ENCODE measurements at regions not wholly inside any gene's neighbourhood (a gene's known extent, or its start where the extent isn't known, plus 50 kb on each side); places are given as distances from the start of the nearest gene placed in this dataset.

GRCh38 chr5:10046676-10047075 lies 203.0 kb downstream of the ATPSCKMT start:
- H3K9me3 Mint-ChIP-seq, result peaks cover 20 to 29% of the 10 kb centered on the region in 2 experiments
- H3K9me3 ChIP-seq (ENCODE audit: control insufficient read depth, low read depth, low read length), result peaks cover 9% of the 10 kb centered on the region
- DNase-seq, result no peak
- no peak overlapping the region; a peak in 1 of 5 replicates for H3K4me3 Mint-ChIP-seq
- no peak overlapping the region for H4K5ac ChIP-seq (ENCODE audit: insufficient read length, low read depth, low read length)
- peaks cover 3% of the 10 kb centered on the region; the same call in 1 of the 2 replicates for H3K27me3 Mint-ChIP-seq (ENCODE audit: low read depth)
- H3K4me2 ChIP-seq (ENCODE audit: insufficient read depth, insufficient read length, low read length), result no peak overlapping the region
- H4K20me1 ChIP-seq (ENCODE audit: control insufficient read depth, insufficient read depth, insufficient read length), result no peaks in the 10 kb centered on the region
- no peak overlapping the region for H3K9ac ChIP-seq (ENCODE audit: extremely low read depth, insufficient read length, low read length)
- H3K23ac ChIP-seq (ENCODE audit: insufficient read length, low read depth, low read length), result no peak overlapping the region
- H3T11ph ChIP-seq (ENCODE audit: low read length), result no peak overlapping the region
- no peak overlapping the region for H2AK5ac ChIP-seq (ENCODE audit: insufficient read length, low read length)
- H4K8ac ChIP-seq (replicated peaks; ENCODE audit: insufficient read length, low read depth, low read length), result no peak overlapping the region
- TF ChIP-seq, protein P1, sequence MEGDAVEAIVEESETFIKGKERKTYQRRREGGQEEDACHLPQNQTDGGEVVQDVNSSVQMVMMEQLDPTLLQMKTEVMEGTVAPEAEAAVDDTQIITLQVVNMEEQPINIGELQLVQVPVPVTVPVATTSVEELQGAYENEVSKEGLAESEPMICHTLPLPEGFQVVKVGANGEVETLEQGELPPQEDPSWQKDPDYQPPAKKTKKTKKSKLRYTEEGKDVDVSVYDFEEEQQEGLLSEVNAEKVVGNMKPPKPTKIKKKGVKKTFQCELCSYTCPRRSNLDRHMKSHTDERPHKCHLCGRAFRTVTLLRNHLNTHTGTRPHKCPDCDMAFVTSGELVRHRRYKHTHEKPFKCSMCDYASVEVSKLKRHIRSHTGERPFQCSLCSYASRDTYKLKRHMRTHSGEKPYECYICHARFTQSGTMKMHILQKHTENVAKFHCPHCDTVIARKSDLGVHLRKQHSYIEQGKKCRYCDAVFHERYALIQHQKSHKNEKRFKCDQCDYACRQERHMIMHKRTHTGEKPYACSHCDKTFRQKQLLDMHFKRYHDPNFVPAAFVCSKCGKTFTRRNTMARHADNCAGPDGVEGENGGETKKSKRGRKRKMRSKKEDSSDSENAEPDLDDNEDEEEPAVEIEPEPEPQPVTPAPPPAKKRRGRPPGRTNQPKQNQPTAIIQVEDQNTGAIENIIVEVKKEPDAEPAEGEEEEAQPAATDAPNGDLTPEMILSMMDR (conservative IDR thresholded peaks at IDR 0.05), result no peak
- no peaks in the 10 kb centered on the region for H3K79me2 ChIP-seq (ENCODE audit: insufficient read depth, low read length)
- H2BK120ac ChIP-seq (ENCODE audit: low read depth, low read length, poor library complexity, severe bottlenecking), result no peak overlapping the region
- no peaks in the 10 kb centered on the region for H3K79me1 ChIP-seq (ENCODE audit: insufficient read depth, low read depth, low read length, poor library complexity, severe bottlenecking)
- H3K4me1 ChIP-seq (ENCODE audit: insufficient read depth, low read length), result no peaks in the 10 kb centered on the region
- H2BK15ac ChIP-seq (ENCODE audit: low read depth, low read length), result no peak overlapping the region
- no peak overlapping the region for H3K56ac ChIP-seq (ENCODE audit: insufficient read length, low read depth, low read length)
- H3K27ac ChIP-seq (ENCODE audit: insufficient read length, low read depth, low read length), result no peak overlapping the region
- H2BK20ac ChIP-seq (ENCODE audit: low read depth, low read length, poor library complexity, severe bottlenecking), result no peak overlapping the region
- no peaks in the 10 kb centered on the region for H3K27me3 ChIP-seq (ENCODE audit: insufficient read depth, low read length)
- H3K4ac ChIP-seq (ENCODE audit: low read depth, low read length), result no peak overlapping the region
- no peak overlapping the region for H4K91ac ChIP-seq (ENCODE audit: insufficient read length, low read depth, low read length)
- H2BK5ac ChIP-seq (ENCODE audit: insufficient read length, low read length), result no peak overlapping the region
- H3K14ac ChIP-seq (ENCODE audit: insufficient read depth, low read length), result no peak overlapping the region
- no peak overlapping the region for H3K18ac ChIP-seq (ENCODE audit: insufficient read length, low read depth, low read length)
- no peaks in the 10 kb centered on the region for H3K23me2 ChIP-seq (ENCODE audit: insufficient read length, low read depth, low read length, poor library complexity, severe bottlenecking)
- WGBS (ENCODE audit: extremely low coverage, insufficient read length, low lambda C conversion rate), result no CpG with 5 or more reads among the region's 7 CpGs
- peak overlapping the region in 2 of 3 experiments; percentile 59 to 63; a peak in 3 of 7 replicates for H3K27ac Mint-ChIP-seq
- H3K36me3 Mint-ChIP-seq (ENCODE audit: insufficient read depth in 1 of 3, low read depth in 3 of 3), result peaks cover 13 to 21% (median 16%) of the 10 kb centered on the region in 3 experiments
- H3K4me1 Mint-ChIP-seq, result peaks cover 12 to 14% of the 10 kb centered on the region in 2 experiments
- H2BK12ac ChIP-seq (ENCODE audit: insufficient read length, low read depth, low read length), result no peak overlapping the region
- H2AFZ ChIP-seq (ENCODE audit: low read length), result no peak overlapping the region
